ENCODE measurements at regions not wholly inside any gene's neighbourhood (a gene's known extent, or its start where the extent isn't known, plus 50 kb on each side); places are given as distances from the start of the nearest gene placed in this dataset.
A peak's percentile ranks its signal among the peaks of the same experiment; 100 is the strongest.
"Not testable (repeated sequence)": the region's sequence is repeated elsewhere in the genome, so short reads cannot be mapped to it uniquely, and the experiment has no call there.

- DNase-seq: no peak
Observed at GRCh38 chr12:32010631-32011336, 51.6 kb downstream of the RESF1 start.

GRCh38 chr12:32012249-32012785 lies 53.1 kb downstream of the RESF1 start:
- DNase-seq: no peak

- DNase-seq: no peak
Observed at GRCh38 chr12:32015036-32015435, 55.8 kb downstream of the RESF1 start.

GRCh38 chr12:32016680-32017482 lies 57.7 kb downstream of the RESF1 start:
- DNase-seq: no peak

- no peak for DNase-seq
Observed at GRCh38 chr12:32021346-32021773, 62.1 kb downstream of the RESF1 start.

- not testable (repeated sequence) for DNase-seq
Observed at GRCh38 chr12:32022387-32022786, 63.2 kb downstream of the RESF1 start.

GRCh38 chr12:32023861-32024260 lies 64.6 kb downstream of the RESF1 start:
- DNase-seq: not testable (repeated sequence)

GRCh38 chr12:32024884-32025592 lies 65.8 kb downstream of the RESF1 start:
- no peak for DNase-seq

GRCh38 chr12:32025906-32026305 lies 66.7 kb downstream of the RESF1 start:
- DNase-seq: no peak

GRCh38 chr12:32027684-32028365 lies 68.6 kb downstream of the RESF1 start:
- no peak for DNase-seq

GRCh38 chr12:32030151-32030550 lies 70.9 kb downstream of the RESF1 start:
- no peak for DNase-seq

- DNase-seq: no peak
Observed at GRCh38 chr12:32030676-32031075, 71.5 kb downstream of the RESF1 start.

GRCh38 chr12:32031109-32031508 lies 71.9 kb downstream of the RESF1 start:
- DNase-seq: no peak

GRCh38 chr12:32032205-32032810 lies 73.1 kb downstream of the RESF1 start:
- no peak for DNase-seq

- DNase-seq: no peak
Observed at GRCh38 chr12:32033406-32033805, 73.2 kb upstream of the BICD1 start.

GRCh38 chr12:32034045-32034444 lies 72.6 kb upstream of the BICD1 start:
- no peak for DNase-seq

- DNase-seq: no peak
Observed at GRCh38 chr12:32036477-32037263, 70.0 kb upstream of the BICD1 start.

- DNase-seq: peak; percentile 66
Observed at GRCh38 chr12:32039347-32039746, 67.3 kb upstream of the BICD1 start.

- DNase-seq: no peak
Observed at GRCh38 chr12:32039917-32040575, 66.6 kb upstream of the BICD1 start.

- no peak for DNase-seq
Observed at GRCh38 chr12:32043928-32044549, 62.6 kb upstream of the BICD1 start.

Data from femur (tissue), 1 donor.